HEK293 (cell line): ENCODE measurements at regions not wholly inside any gene's neighbourhood (a gene's known extent, or its start where the extent isn't known, plus 50 kb on each side); places are given as distances from the start of the nearest gene placed in this dataset.
A peak's percentile ranks its signal among the peaks of the same experiment; 100 is the strongest.

Source experiments
- CTCF ChIA-PET: fragments of 350-600 bp; formaldehyde crosslinking; extraction: SDS; loops from one replicate; lab custom pipeline; 2021; ENCODE audit warnings: antibody characterized with exemption; lab: Yijun Ruan, JAX
- POLR2A ChIA-PET: fragments of 300-600 bp; formaldehyde crosslinking; extraction: SDS; loops from one replicate; lab custom pipeline; 2020; ENCODE audit warnings: antibody characterized with exemption, inconsistent platforms; lab: Yijun Ruan, JAX
- H3K27ac ChIP-seq: fragments of 200-500 bp; sonication (Bioruptor generic); 2 replicates; pipeline ENCODE4 v1.5.1; 2014; ENCODE audit warnings: low read depth, low read length, control low read depth, inconsistent platforms; ENCODE audit errors: extremely low read depth
- H3K36me3 ChIP-seq, 2 experiments: fragments of 200-500 bp in 1 of 2; sonication (Bioruptor generic) in 1 of 2; 1 replicate in 1 of 2; 2 replicates in 1 of 2; pipeline ENCODE4 v1.5.1; 2014 to 2017; ENCODE audit warnings: inconsistent platforms in 2 of 2, low read length in 2 of 2; ENCODE audit not compliant: control insufficient read depth in 2 of 2, insufficient read depth in 1 of 2
- H3K4me1 ChIP-seq: fragments of 200-500 bp; sonication (Bioruptor generic); 2 replicates; pipeline ENCODE4 v1.5.1; 2014; ENCODE audit warnings: mild to moderate bottlenecking, low read length, inconsistent platforms; ENCODE audit not compliant: control insufficient read depth, insufficient read depth
- H3K4me3 ChIP-seq: 2 replicates; pipeline ENCODE4 v1.5.1; 2011; ENCODE audit warnings: low read depth, mild to moderate bottlenecking, control low read depth, low read length, moderate library complexity
- H3K9me3 ChIP-seq: fragments of 200-500 bp; sonication (Bioruptor generic); 2 replicates; pipeline ENCODE4 v1.5.1; 2014; ENCODE audit warnings: low read depth, low read length, inconsistent platforms; ENCODE audit not compliant: control insufficient read depth, insufficient read depth
- GLI4 ChIP-seq: fragments of 450-650 bp; formaldehyde crosslinking; IDR thresholded peaks from 2 replicates; pipeline ENCODE4 v1.5.1; 2016; ENCODE audit warnings: missing biosample characterization, missing genetic modification characterization
- KLF1 ChIP-seq: fragments of 450-650 bp; formaldehyde crosslinking; IDR thresholded peaks from 2 replicates; pipeline ENCODE4 v1.5.1; 2016; ENCODE audit warnings: missing biosample characterization, missing genetic modification characterization
- KLF16 ChIP-seq: fragments of 450-650 bp; formaldehyde crosslinking; IDR thresholded peaks from 2 replicates; pipeline ENCODE4 v1.5.1; 2017; ENCODE audit warnings: missing biosample characterization, missing genetic modification characterization
- KLF7 ChIP-seq: fragments of 450-650 bp; formaldehyde crosslinking; IDR thresholded peaks from 2 replicates; pipeline ENCODE4 v1.5.1; 2016; ENCODE audit warnings: missing biosample characterization, missing genetic modification characterization, borderline replicate concordance
- KLF8 ChIP-seq: fragments of 450-650 bp; formaldehyde crosslinking; IDR thresholded peaks from 2 replicates; pipeline ENCODE4 v1.5.1; 2016; ENCODE audit warnings: missing biosample characterization, missing genetic modification characterization
- PRDM6 ChIP-seq: fragments of 450-650 bp; formaldehyde crosslinking; IDR thresholded peaks from 2 replicates; pipeline ENCODE4 v1.5.1; 2017; ENCODE audit warnings: missing biosample characterization, missing genetic modification characterization
- SP3 ChIP-seq: fragments of 450-650 bp; formaldehyde crosslinking; IDR thresholded peaks from 2 replicates; pipeline ENCODE4 v1.5.1; 2016; ENCODE audit warnings: missing biosample characterization, missing genetic modification characterization
- ZFP69B ChIP-seq: fragments of 450-650 bp; formaldehyde crosslinking; IDR thresholded peaks from 2 replicates; pipeline ENCODE4 v1.5.1; 2016; ENCODE audit warnings: missing biosample characterization, missing genetic modification characterization
- ZNF169 ChIP-seq: fragments of 450-650 bp; formaldehyde crosslinking; IDR thresholded peaks from 2 replicates; pipeline ENCODE4 v1.5.1; 2016; ENCODE audit warnings: missing biosample characterization, missing genetic modification characterization
- ZNF174 ChIP-seq: fragments of 450-650 bp; formaldehyde crosslinking; IDR thresholded peaks from 2 replicates; pipeline ENCODE4 v1.5.0; 2017; ENCODE audit warnings: missing biosample characterization, mild to moderate bottlenecking, missing genetic modification characterization
- ZNF280D ChIP-seq: fragments of 450-650 bp; formaldehyde crosslinking; IDR thresholded peaks from 2 replicates; pipeline ENCODE4 v1.5.1; 2016; ENCODE audit warnings: missing biosample characterization, missing genetic modification characterization
- ZNF311 ChIP-seq: fragments of 450-650 bp; formaldehyde crosslinking; IDR thresholded peaks from 2 replicates; pipeline ENCODE4 v1.5.1; 2017; ENCODE audit warnings: missing biosample characterization, missing genetic modification characterization, borderline replicate concordance
- ZNF354C ChIP-seq: fragments of 450-650 bp; formaldehyde crosslinking; IDR thresholded peaks from 2 replicates; pipeline ENCODE4 v1.5.1; 2016; ENCODE audit warnings: missing biosample characterization, missing genetic modification characterization, low read depth, borderline replicate concordance
- ZNF394 ChIP-seq: fragments of 450-650 bp; formaldehyde crosslinking; IDR thresholded peaks from 2 replicates; pipeline ENCODE4 v1.5.1; 2016; ENCODE audit warnings: missing biosample characterization, missing genetic modification characterization, mild to moderate bottlenecking, moderate library complexity, borderline replicate concordance
- ZNF544 ChIP-seq: fragments of 450-650 bp; formaldehyde crosslinking; IDR thresholded peaks from 2 replicates; pipeline ENCODE4 v1.5.0; 2017; ENCODE audit warnings: missing biosample characterization, missing genetic modification characterization
- ZNF664 ChIP-seq: fragments of 450-650 bp; formaldehyde crosslinking; IDR thresholded peaks from 2 replicates; pipeline ENCODE4 v1.5.1; 2016; ENCODE audit warnings: missing biosample characterization, missing genetic modification characterization
- TF ChIP-seq, protein P1 (sequence below): fragments of 450-650 bp; formaldehyde crosslinking; IDR thresholded peaks from 2 replicates; pipeline ENCODE4 v1.5.1; 2016; ENCODE audit warnings: missing biosample characterization, missing genetic modification characterization
- TF ChIP-seq, protein P2 (sequence below): fragments of 450-650 bp; formaldehyde crosslinking; IDR thresholded peaks from 2 replicates; pipeline ENCODE4 v1.5.1; 2016; ENCODE audit warnings: missing biosample characterization, missing genetic modification characterization

DNA sequence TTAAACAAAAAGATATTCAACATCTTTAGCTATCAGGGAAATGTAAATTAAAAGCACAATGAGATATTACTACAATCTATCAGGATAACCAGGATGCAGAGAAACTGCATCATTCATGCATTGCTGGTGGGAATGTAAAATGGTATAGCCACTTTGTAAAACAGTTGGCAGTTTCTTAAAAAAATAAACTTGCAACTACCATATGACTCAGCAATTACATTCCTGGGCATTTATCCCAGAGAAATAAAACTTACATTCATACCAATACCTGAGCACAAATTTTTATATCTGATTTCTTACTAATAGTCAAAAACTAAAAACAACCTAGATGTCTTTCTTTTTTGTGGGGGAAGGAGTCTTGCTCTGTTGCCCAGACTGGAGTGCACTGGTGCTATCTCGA is 190.3 kb upstream of the TAB2 start:
- no peak overlapping the region for H3K27ac ChIP-seq
- CTCF ChIA-PET: interaction anchor here (0.6 to 1.0 kb wide), 3 partner anchors 12 to 215 kb away, joined by 3 to 6 read pairs (median 3); no protein-coding TSS in a partner anchor

GRCh38 chr6:149128489-149129145 is 188.9 kb upstream of the TAB2 start:
- CTCF ChIA-PET: interaction anchor here (0.6 to 0.7 kb wide), 2 partner anchors 62 to 951 kb away, joined by 3 read pairs; no protein-coding TSS in a partner anchor
- H3K27ac ChIP-seq: no peak overlapping the region
- H3K4me3 ChIP-seq: no peak overlapping the region
- TF ChIP-seq SP3 (tag by site-specific recombination) (no peak), KLF16 (tag by site-specific recombination) (no peak), KLF8 (tag by site-specific recombination) (no peak), ZNF311 (tag by site-specific recombination) (no peak), ZNF544 (tag by site-specific recombination) (no peak), GLI4 (tag by site-specific recombination) (no peak), ZNF394 (no peak), ZNF354C (tag by site-specific recombination) (no peak), ZNF280D (no peak), ZNF169 (tag by site-specific recombination) (no peak), ZNF174 (tag by site-specific recombination) (no peak), KLF1 (tag by site-specific recombination) (no peak), KLF7 (tag by site-specific recombination) (no peak)
- TF ChIP-seq, protein P1, sequence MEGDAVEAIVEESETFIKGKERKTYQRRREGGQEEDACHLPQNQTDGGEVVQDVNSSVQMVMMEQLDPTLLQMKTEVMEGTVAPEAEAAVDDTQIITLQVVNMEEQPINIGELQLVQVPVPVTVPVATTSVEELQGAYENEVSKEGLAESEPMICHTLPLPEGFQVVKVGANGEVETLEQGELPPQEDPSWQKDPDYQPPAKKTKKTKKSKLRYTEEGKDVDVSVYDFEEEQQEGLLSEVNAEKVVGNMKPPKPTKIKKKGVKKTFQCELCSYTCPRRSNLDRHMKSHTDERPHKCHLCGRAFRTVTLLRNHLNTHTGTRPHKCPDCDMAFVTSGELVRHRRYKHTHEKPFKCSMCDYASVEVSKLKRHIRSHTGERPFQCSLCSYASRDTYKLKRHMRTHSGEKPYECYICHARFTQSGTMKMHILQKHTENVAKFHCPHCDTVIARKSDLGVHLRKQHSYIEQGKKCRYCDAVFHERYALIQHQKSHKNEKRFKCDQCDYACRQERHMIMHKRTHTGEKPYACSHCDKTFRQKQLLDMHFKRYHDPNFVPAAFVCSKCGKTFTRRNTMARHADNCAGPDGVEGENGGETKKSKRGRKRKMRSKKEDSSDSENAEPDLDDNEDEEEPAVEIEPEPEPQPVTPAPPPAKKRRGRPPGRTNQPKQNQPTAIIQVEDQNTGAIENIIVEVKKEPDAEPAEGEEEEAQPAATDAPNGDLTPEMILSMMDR (tag by site-specific recombination): no peak
- TF ChIP-seq, protein P2, sequence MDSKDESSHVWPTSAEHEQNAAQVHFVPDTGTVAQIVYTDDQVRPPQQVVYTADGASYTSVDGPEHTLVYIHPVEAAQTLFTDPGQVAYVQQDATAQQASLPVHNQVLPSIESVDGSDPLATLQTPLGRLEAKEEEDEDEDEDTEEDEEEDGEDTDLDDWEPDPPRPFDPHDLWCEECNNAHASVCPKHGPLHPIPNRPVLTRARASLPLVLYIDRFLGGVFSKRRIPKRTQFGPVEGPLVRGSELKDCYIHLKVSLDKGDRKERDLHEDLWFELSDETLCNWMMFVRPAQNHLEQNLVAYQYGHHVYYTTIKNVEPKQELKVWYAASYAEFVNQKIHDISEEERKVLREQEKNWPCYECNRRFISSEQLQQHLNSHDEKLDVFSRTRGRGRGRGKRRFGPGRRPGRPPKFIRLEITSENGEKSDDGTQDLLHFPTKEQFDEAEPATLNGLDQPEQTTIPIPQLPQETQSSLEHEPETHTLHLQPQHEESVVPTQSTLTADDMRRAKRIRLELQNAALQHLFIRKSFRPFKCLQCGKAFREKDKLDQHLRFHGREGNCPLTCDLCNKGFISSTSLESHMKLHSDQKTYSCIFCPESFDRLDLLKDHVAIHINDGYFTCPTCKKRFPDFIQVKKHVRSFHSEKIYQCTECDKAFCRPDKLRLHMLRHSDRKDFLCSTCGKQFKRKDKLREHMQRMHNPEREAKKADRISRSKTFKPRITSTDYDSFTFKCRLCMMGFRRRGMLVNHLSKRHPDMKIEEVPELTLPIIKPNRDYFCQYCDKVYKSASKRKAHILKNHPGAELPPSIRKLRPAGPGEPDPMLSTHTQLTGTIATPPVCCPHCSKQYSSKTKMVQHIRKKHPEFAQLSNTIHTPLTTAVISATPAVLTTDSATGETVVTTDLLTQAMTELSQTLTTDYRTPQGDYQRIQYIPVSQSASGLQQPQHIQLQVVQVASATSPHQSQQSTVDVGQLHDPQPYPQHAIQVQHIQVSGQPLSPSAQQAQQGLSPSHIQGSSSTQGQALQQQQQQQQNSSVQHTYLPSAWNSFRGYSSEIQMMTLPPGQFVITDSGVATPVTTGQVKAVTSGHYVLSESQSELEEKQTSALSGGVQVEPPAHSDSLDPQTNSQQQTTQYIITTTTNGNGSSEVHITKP (tag by site-specific recombination): no peak
- H3K9me3 ChIP-seq: no peaks in the 10 kb centered on the region
- POLR2A ChIA-PET: no interaction called here
- H3K4me1 ChIP-seq: no peaks in the 10 kb centered on the region
- no peaks in the 10 kb centered on the region for H3K36me3 ChIP-seq

More for the DNA sequence above, 190.3 kb upstream of the TAB2 start:
- POLR2A ChIA-PET: no interaction called here
- H3K4me1 ChIP-seq: no peaks in the 10 kb centered on the region
- H3K4me3 ChIP-seq: no peak overlapping the region
- no peaks in the 10 kb centered on the region for H3K36me3 ChIP-seq
- H3K9me3 ChIP-seq: no peaks in the 10 kb centered on the region
- TF ChIP-seq ZNF664 (tag by site-specific recombination) (peak; percentile 59; the same call in 1 of the 2 replicates), ZFP69B (tag by site-specific recombination) (no peak), PRDM6 (tag by site-specific recombination) (no peak)
